GM19035 (cell line): ENCODE measurements at regions not wholly inside any gene's neighbourhood (a gene's known extent, or its start where the extent isn't known, plus 50 kb on each side); places are given as distances from the start of the nearest gene placed in this dataset.
"Not testable (repeated sequence)": the region's sequence is repeated elsewhere in the genome, so short reads cannot be mapped to it uniquely, and the experiment has no call there.

ENCODE experiments used
- ATAC-seq: cut with Tn5 transposase; IDR thresholded peaks from one replicate; pipeline ENCODE4 v1.9.1; 2021; ENCODE audit not compliant: unreplicated experiment

- ATAC-seq = no peak
Observed at GRCh38 chr2:36235882-36236281, 119.7 kb upstream of the CRIM1 start.

GRCh38 chr2:36235426-36235825 is 120.2 kb upstream of the CRIM1 start:
- ATAC-seq = no peak

- no peak for ATAC-seq
Observed at GRCh38 chr2:36223259-36223658, 132.3 kb upstream of the CRIM1 start.

- ATAC-seq = no peak
Observed at GRCh38 chr2:36222485-36222884, 133.1 kb upstream of the CRIM1 start.

GRCh38 chr2:36214691-36215090 is 140.9 kb upstream of the CRIM1 start:
- ATAC-seq = no peak

GRCh38 chr2:36203366-36203765 is 152.2 kb upstream of the CRIM1 start:
- ATAC-seq = no peak

- no peak for ATAC-seq
Observed at GRCh38 chr2:36197181-36197971, 158.2 kb upstream of the CRIM1 start.

GRCh38 chr2:36193680-36194079 is 161.9 kb upstream of the CRIM1 start:
- no peak for ATAC-seq

- ATAC-seq = no peak
Observed at GRCh38 chr2:36192983-36193382, 162.6 kb upstream of the CRIM1 start.

- ATAC-seq = no peak
Observed at GRCh38 chr2:36190097-36190496, 165.5 kb upstream of the CRIM1 start.

- ATAC-seq = no peak
Observed at GRCh38 chr2:36185624-36186023, 170.0 kb upstream of the CRIM1 start.

- no peak for ATAC-seq
Observed at GRCh38 chr2:36184848-36185247, 170.7 kb upstream of the CRIM1 start.

- not testable (repeated sequence) for ATAC-seq
Observed at GRCh38 chr2:36180789-36181482, 174.6 kb upstream of the CRIM1 start.

- ATAC-seq = not testable (repeated sequence)
Observed at GRCh38 chr2:36180293-36180692, 175.3 kb upstream of the CRIM1 start.

GRCh38 chr2:36179668-36180269 is 175.8 kb upstream of the CRIM1 start:
- ATAC-seq = not testable (repeated sequence)

- no peak for ATAC-seq
Observed at GRCh38 chr2:36178384-36178783, 177.2 kb upstream of the CRIM1 start.

- ATAC-seq = no peak
Observed at GRCh38 chr2:36177282-36177681, 178.3 kb upstream of the CRIM1 start.

GRCh38 chr2:36174920-36175319 is 180.7 kb upstream of the CRIM1 start:
- no peak for ATAC-seq

GRCh38 chr2:36173760-36174404 is 181.7 kb upstream of the CRIM1 start:
- no peak for ATAC-seq

- no peak for ATAC-seq
Observed at GRCh38 chr2:36172824-36173223, 182.8 kb upstream of the CRIM1 start.

GRCh38 chr2:36170805-36171204 is 184.8 kb upstream of the CRIM1 start:
- ATAC-seq = no peak

- ATAC-seq = no peak
Observed at GRCh38 chr2:36169843-36170242, 185.7 kb upstream of the CRIM1 start.
